ENCODE measurements at regions not wholly inside any gene's neighbourhood (a gene's known extent, or its start where the extent isn't known, plus 50 kb on each side); places are given as distances from the start of the nearest gene placed in this dataset.

- TF ChIP-seq CTCF (conservative IDR thresholded peaks at IDR 0.05; ENCODE audit: low read depth, low read length), result no peak
- TF ChIP-seq NFE2L2 (IDR thresholded peaks at IDR 0.05; ENCODE audit: low read depth, low read length), result no peak
- TF ChIP-seq POLR2A (IDR thresholded peaks at IDR 0.05; ENCODE audit: low read depth, low read length), result no peak
- no peak for TF ChIP-seq RFX5 (IDR thresholded peaks at IDR 0.05; ENCODE audit: low read depth, low read length)
These were observed 148.2 kb upstream of the FERD3L start for GRCh38 chr7:19293431-19293830.
